ENCODE measurements at regions not wholly inside any gene's neighbourhood (a gene's known extent, or its start where the extent isn't known, plus 50 kb on each side); places are given as distances from the start of the nearest gene placed in this dataset.
"Not testable (repeated sequence)": the region's sequence is repeated elsewhere in the genome, so short reads cannot be mapped to it uniquely, and the experiment has no call there.

- ATAC-seq (no peak), DNase-seq (ENCODE audit: low spot score) (no peak)
- intact Hi-C loops (cut with DNase I): no loop called here
These were observed 312.0 kb downstream of the MMUT start for GRCh38 chr6:49151033-49151432.

DNA sequence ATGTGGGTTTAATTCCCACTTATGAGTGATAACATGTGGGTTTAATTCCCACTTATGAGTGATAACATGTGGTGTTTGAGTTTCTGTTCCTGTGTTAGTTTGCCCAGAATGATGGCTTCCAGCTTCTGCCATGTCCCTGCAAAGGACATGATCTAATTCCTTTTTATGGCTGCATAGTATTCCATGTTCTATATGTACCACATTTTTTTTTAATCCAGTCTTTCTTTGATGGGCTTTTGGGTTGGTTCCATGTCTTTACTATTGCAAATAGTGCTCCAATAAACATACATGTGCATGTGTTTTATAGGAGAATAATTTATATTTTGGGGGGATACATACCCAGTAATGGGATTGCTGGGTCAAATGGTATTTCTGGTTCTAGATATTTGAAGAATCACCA is 317.8 kb downstream of the MMUT start:
- ATAC-seq: no peak
- intact Hi-C loops (cut with DNase I): no loop called here
- DNase-seq (ENCODE audit: low spot score): no peak

GRCh38 chr6:49142421-49143151 is 320.5 kb downstream of the MMUT start:
- intact Hi-C loops (cut with DNase I): no loop called here
- DNase-seq (ENCODE audit: low spot score) (no peak), ATAC-seq (no peak)

DNA sequence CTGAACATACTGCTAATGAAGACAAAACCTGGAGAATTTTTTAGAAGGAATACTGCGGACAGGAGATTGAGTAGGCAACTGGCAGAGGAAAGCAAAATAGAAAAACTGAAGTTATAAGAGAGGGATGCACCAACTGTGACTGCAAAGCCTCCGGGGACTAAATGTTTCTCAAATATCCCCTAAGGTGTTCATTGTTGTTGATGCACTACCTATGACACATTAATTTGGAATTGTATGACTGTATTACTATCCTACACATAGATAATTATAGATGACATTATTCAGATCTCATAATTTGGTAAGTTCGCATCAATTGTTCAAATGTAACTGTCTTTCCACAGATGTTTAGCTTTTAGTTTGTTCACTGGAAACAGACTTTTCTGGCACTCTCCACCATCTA is 341.1 kb downstream of the MMUT start:
- no peak for ATAC-seq
- no peak for DNase-seq (ENCODE audit: low spot score)
- intact Hi-C loops (cut with DNase I): no loop called here

DNA sequence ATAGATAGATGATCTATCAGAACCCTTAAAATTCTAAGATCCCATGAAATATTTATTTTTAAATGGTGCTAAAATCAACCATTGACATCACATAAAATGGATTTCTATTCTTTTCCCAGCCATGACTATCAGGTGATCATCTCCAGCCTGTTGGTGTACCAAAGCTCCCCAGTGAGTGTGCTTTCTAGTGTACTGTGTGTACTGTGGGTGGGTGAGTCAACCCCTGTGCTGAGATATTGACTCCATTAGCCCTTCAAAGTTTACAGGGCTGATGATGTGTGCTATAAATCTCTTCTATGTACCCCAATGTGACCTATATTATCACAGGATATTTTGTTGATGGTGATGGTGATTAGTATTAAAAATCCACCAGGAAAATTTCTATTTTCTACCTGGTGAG is 344.6 kb downstream of the MMUT start:
- no peak for ATAC-seq

GRCh38 chr6:49110916-49111315 is 352.1 kb downstream of the MMUT start:
- intact Hi-C loops (cut with DNase I): no loop called here
- no peak for ATAC-seq

More for the DNA sequence above, 344.6 kb downstream of the MMUT start:
- DNase-seq (ENCODE audit: low spot score): no peak
- intact Hi-C loops (cut with DNase I): no loop called here

GRCh38 chr6:49097664-49098063 is 365.4 kb downstream of the MMUT start:
- intact Hi-C loops (cut with DNase I); DNase-seq (ENCODE audit: low spot score); ATAC-seq: not testable (repeated sequence)

More at GRCh38 chr6:49110916-49111315, 352.1 kb downstream of the MMUT start:
- no peak for DNase-seq (ENCODE audit: low spot score)

- intact Hi-C loops (cut with DNase I): no loop called here
- DNase-seq (ENCODE audit: low spot score) (no peak), ATAC-seq (no peak)
These were observed 365.9 kb downstream of the MMUT start for GRCh38 chr6:49097116-49097515.

DNA sequence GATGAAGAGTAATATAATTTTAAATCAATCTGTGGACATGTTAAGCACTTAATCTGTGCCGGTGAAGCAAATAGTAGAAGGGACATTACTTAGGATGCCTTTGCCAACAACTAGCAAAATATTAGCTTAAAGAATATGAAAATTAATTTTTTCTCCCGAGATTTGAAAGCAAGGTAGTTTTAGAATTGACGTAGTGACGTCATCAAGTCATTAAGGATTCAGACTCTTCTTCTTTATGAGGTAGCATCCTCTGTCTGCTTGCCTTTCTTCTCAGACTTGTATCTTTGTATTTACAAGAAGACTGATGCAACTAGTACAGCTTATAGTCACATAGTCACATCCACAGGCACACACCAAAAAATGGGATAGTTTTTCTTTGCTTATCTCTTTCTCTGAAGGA is 374.4 kb downstream of the MMUT start:
- intact Hi-C loops (cut with DNase I): no loop called here
- DNase-seq (ENCODE audit: low spot score) (no peak), ATAC-seq (no peak)

- ATAC-seq (no peak), DNase-seq (ENCODE audit: low spot score) (no peak)
- intact Hi-C loops (cut with DNase I): no loop called here
These were observed 375.7 kb downstream of the MMUT start for GRCh38 chr6:49087369-49087768.

DNA sequence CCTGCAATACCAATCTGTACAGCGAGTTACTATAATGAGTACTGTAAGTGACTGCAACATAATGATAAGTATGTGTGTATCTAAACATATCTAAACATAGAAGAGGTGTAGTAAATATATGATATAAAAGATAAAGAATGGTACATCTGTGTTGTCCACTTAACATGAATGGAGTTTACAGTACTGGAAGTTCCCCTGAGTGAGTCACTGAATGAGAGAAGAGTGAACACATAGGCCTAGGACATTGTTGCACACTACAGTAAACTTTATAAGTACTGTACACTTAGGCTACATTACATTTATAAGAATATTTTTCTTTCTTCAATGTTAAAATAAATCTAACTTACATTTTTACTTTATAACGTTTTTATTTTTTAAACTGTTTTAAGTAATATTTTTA is 380.4 kb downstream of the MMUT start:
- intact Hi-C loops (cut with DNase I): no loop called here
- DNase-seq (ENCODE audit: low spot score) (no peak), ATAC-seq (no peak)

GRCh38 chr6:49072885-49073620 is 390.0 kb downstream of the MMUT start:
- no peak for DNase-seq (ENCODE audit: low spot score)
- ATAC-seq: no peak
- intact Hi-C loops (cut with DNase I): no loop called here

- no peak for ATAC-seq
- intact Hi-C loops (cut with DNase I): no loop called here
- DNase-seq (ENCODE audit: low spot score): no peak
These were observed 390.9 kb downstream of the MMUT start for GRCh38 chr6:49072146-49072545.

DNA sequence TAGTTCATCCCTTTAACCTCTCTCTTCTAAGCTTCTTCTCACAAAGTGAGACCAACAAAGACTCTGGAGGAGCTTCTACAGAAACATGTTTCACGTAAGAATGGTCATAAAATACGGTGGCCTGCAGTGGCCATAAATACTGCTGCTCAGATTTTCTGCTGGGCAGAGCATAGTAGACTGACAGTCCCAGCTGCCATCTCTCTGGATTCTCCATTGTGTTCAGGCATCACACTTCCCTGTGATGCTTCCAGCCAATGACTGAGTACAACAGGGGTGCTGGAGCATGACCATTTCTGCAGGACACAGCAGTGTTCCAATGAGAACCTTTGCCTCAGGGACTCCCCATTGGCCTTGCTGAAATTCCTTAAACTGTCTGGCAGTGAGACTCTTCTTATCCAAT is 392.6 kb downstream of the MMUT start:
- intact Hi-C loops (cut with DNase I): no loop called here
- DNase-seq (ENCODE audit: low spot score) (no peak), ATAC-seq (no peak)

DNA sequence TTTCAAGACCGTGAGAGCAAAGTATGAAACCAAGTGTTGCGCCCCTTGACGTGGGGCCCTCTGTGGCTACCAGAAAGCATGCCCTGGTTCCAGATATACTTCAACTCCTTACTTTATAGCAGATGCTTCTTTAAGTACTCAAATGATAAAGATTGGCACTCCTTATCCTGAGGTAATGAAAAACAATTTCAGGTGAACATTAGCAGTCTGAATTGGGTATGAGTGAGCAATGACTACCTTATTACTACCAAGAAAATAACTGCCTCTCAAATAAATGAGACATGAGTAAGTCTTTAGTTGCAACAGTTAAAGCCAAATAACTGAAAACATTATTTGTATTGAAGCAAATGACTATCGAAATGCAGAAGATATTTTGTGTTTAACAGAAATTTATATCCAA is 408.7 kb downstream of the MMUT start:
- DNase-seq (ENCODE audit: low spot score): no peak
- intact Hi-C loops (cut with DNase I): no loop called here
- no peak for ATAC-seq

DNA sequence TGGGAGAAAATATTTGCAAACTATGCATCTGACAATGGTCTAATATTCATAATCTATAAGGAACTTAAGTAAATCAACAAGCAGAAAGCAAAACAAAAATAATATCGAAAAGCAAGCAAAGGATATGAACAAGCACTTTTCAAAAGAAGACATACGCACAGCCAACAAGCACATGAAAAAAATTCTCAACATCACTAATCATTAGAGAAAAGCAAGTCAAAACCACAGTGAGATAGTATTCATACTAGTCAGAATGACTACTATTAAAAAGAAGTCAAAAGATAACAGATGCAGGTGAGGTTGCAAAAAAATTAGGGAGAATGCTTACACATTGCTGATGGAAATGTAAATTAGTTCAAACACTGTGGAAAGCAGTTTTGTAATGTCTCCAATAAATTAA is 410.2 kb downstream of the MMUT start:
- ATAC-seq: no peak
- intact Hi-C loops (cut with DNase I): no loop called here
- no peak for DNase-seq (ENCODE audit: low spot score)

- no peak for ATAC-seq
- DNase-seq (ENCODE audit: low spot score): no peak
- intact Hi-C loops (cut with DNase I): no loop called here
These were observed 411.8 kb downstream of the MMUT start for GRCh38 chr6:49051281-49051680.

GRCh38 chr6:49050584-49050983 is 412.5 kb downstream of the MMUT start:
- DNase-seq (ENCODE audit: low spot score) (no peak), ATAC-seq (no peak)
- intact Hi-C loops (cut with DNase I): no loop called here

GRCh38 chr6:49038294-49038822 is 424.7 kb downstream of the MMUT start:
- no peak for ATAC-seq
- no peak for DNase-seq (ENCODE audit: low spot score)
- intact Hi-C loops (cut with DNase I): no loop called here

GRCh38 chr6:49030251-49031020 is 432.6 kb downstream of the MMUT start:
- no peak for ATAC-seq
- DNase-seq (ENCODE audit: low spot score): no peak
- intact Hi-C loops (cut with DNase I): no loop called here
